NCI-H1092 (cell line): ENCODE measurements at regions not wholly inside any gene's neighbourhood (a gene's known extent, or its start where the extent isn't known, plus 50 kb on each side); places are given as distances from the start of the nearest gene placed in this dataset.
A peak's percentile ranks its signal among the peaks of the same experiment; 100 is the strongest.

Experiments
- DNase-seq: peaks from one replicate; lab custom pipeline; 2025; lab: John Stamatoyannopoulos, UW

DNA sequence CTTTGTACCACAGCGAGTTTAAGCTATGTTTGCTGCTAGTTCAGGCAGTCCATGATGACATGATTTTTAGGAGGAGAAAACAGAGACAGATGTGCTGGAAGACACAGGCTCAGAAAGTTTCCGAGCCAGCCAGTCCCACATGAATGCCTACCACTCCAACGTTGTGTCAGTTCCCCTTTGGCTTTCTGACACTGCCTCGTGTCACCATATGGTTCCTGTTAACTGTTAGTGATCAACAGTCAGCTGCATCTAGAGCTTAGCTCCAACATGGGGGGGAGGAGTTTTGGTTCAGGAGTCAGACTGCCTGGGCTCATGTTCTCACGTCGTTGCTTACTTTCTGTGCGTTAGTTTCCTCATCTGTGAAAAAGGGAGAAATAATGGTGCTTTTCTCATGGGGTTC lies 343.7 kb downstream of the MID1IP1 start:
- no peak for DNase-seq

DNA sequence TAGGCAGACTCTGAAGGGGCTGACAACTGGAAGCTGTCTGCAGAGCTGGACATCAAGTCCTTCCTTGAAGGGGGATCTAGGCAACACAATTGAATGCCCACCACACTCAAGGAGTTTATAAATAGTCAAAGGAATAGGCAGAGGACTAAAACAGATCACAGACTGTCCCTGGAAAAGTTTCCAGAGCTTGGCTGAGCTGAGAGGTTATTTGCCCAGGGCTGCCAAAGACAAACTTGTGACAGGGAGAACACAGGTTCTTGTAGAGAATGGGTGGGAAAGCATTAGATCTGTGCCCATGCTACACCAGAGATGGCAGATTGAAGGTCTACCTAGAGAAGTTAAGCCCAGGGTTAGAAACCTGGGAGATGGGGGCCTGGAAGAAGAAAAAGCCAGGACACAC lies 344.6 kb downstream of the MID1IP1 start:
- no peak for DNase-seq

DNA sequence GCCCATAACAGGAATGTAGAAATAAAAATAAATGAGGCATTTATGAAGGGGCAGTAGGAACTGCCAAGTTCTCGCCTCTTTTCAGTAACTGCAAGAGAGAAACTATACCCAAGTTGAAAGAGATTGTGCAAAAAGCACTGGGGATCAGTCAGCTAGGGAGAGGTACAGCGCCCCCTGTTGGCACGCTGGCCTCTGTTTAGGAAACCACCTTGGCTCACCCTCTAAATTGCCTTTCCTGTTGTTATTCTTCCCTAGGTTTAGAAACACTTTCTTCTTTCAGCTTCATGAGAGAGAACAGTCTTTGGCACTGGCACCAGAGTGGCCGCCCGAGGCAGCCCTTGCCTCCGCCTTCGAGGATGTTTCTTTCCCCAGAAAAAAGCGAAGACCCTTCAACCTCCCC lies 348.5 kb downstream of the MID1IP1 start:
- DNase-seq: peak; percentile 74

DNA sequence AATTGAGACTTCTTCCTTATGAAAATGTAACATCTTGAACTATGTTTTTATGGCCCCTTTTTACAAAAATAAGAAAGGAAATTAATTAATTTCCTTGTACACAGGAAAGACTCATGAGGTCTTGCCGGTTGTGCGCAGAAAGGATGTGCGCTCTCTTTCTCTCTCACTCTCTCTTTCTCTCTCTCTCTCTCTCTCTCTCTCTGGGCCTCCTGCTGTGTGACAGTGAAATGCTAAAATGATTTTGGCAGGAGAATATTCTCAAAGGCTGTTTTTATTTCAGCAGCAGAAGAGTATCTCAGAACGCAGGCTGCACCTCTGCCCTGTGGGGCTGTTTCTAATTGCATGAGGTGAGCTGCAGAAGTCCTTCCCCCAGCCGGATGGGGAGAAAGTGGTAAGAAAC lies 349.0 kb downstream of the MID1IP1 start:
- no peak for DNase-seq

DNA sequence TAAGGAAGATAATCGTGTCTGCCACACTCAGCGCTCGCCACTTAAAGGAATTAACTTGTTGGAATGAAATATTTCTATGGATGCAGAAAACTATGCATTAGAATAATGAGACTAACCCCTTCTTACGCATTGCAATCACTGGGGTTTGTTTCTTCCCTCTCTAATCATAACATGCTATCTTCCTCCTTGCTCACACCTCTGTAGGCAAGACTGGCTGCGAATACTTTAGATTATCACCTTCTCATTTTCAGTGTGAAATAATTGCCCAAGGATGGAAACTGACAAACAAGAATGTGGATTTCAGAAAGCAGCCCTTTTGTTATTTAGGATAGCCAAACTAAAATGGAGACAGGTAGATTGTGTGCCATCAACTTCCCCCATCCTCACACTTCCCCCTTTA lies 349.4 kb downstream of the MID1IP1 start:
- DNase-seq: no peak

DNA sequence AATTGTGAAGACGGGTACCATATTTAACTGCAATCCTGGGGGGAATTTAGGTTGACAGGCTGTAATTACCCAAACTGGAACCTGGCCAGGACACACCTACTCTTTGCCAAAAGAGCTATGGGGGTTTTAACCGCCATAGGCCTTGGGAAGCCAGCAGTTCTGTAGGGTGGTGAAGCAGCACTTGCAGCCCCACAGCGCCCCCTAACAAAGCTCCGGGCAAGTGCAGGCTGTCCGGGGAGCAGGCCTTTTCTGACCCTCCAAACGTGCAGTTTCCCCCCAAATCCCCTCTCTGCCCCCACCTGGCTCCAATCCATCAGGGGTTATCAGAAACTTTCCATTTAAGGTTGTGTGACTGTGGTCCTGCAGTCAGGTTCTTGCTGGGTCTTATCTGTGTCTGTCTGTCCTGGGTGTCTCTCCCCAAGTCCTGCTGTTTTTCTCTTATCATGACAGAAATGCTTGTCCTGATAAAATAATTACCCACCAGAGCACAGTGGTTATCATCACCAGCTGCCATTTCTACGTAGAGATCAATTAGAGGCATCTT lies 350.9 kb downstream of the MID1IP1 start:
- DNase-seq: peak; percentile 68

DNA sequence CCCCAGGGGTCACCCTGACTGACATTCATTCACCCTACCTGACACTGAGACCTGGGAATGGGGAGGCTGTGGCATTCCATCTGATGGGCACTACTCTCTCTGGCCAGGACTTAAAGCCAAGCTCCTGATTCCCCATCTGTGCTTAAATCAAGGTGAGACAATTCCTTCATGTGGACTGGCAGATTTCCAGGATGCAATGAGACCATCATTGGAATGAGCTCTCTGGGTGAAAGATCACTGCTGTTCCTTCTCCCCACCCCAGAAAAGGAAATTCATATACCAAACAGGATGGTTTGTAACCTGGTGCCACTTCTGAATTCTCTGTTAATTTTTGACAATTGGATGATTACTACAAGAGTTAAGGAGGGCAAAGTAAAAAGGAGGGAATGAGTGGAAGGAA lies 354.8 kb downstream of the MID1IP1 start:
- no peak for DNase-seq

DNA sequence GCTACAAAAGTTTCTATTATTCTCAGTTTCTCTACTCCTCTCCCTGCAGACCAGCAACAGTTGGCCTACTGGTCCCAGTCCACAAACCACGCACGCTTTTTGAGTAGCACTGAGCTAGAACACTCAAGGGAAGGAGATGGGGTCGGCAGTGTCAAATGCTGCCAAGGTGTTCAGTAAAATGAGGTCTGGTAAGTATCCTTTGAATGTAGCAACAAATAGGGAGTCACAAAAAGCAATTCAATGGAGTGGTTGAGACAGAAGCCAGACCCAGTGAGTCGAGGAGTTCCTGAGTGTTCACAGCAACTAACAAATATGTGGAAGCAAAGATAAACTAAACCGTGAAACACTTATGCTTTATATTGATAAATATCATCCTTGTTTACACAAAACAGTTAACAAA lies 355.7 kb downstream of the MID1IP1 start:
- DNase-seq: no peak

DNA sequence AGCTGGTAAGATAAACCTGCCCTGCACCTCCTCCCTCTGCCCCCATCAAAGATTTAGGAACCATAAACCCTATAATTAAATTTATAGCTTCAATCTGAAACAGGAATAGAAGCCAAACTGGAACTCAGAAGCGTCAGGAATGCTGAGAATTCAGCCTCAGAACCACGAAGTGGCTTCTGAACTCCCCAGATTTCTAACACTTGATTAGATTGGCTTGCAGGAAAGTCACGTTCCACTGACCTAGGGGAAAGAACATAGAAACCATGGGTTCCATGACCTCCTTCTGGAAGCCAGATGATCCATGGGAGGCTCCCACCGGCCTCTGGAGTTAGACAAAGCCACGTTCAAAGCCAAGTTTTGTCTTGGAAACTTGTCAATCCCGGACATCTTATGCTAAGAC lies 356.5 kb downstream of the MID1IP1 start:
- DNase-seq: no peak

DNA sequence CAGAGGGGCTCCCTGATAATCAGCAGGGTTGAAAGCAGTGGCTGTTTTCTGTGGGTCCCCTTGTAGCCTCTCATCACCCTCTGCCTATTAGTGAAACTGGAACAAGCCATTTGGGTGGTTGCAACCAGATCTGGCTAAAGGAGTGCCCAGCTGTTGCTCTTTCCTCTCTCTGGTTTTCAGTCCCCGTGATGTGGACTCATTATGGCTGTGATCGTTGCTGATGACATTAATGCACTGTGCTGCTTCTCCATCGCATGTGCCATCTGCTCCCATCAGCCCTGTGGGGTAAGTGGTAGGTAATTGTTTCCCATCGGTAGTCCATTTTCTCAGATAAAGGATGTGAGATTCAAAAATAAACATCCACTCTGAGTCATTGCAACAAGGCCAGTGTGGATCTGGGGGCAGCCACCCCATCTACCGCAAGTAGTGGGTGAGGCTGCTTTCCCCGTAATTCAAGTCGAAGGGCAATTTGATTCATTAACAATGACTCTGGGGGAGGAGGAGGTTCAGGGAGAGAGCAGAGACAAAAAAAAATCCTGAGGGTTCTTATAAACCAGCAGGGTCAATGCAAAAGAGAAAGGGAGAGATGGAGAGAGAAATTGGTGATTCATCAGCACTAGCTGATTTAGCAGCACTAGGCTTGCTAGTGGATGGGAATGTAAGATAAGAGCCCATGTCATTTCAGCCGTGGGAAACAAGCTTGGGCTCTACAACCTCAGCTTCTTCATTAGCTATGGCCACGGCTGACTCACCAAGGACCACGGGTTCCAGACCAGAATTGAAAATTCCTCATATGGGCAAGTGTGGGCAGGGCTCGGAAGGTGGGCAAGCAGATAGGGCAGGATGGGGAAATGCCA lies 357.8 kb downstream of the MID1IP1 start:
- DNase-seq: peak; percentile 79

DNA sequence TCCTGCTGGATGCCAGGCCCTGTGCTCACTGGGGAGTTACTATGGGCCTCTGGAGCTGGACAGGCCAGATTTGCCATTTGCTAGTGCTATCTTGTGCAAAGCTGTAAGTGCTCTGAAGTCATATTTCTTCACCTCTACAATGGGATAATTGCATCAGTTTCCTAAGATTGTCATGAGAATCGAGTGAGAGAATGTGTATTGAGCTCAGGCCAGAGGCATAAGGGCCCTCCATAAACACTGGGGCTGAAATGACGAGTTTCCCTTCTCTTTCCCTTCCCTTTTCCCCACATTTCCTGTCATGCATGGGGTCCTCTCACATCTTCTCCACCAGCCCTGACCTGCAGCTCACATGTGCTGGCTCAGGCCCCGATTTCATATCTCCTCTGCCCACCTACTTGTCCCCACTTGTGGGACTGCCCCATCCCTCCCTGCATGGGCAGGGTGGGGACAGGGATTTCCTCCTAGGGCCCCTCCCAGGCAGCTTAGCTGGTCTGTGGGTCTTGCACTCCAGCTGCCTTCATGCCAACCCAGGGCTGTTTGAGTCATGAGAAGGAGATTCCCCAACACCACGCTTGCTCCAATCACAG lies 358.8 kb downstream of the MID1IP1 start:
- DNase-seq: no peak

DNA sequence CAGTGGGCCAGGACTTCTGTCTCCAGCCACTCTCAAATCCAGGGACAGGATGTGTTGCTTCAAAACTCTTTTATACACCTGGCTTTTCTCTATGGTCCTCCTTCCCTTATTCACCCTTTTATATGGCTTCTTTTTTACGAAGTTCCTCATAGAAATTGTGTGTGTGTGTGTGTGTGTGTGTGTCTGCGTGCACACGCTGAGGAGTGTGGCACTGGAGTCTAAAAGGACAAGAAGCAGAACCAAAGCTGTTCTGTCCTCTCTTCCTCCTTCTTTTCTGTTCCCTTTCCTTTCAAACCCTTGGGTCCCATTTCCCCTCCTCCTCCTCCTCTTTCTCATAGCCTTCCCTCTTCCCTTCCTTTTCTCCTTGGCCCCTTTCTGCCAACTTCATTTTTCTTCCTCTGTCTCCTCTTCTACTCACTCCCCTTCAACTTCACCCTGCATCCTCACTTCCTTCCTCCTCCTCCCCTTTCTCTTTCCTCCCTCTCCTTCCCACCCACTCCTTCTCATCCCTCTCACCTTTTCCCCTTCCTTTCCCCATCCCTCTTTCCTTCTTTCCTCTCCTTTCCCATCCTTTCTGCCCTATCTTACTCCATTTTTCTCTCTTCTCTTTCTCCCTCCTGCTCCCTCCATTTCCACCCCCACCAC lies 360.5 kb downstream of the MID1IP1 start:
- no peak for DNase-seq

DNA sequence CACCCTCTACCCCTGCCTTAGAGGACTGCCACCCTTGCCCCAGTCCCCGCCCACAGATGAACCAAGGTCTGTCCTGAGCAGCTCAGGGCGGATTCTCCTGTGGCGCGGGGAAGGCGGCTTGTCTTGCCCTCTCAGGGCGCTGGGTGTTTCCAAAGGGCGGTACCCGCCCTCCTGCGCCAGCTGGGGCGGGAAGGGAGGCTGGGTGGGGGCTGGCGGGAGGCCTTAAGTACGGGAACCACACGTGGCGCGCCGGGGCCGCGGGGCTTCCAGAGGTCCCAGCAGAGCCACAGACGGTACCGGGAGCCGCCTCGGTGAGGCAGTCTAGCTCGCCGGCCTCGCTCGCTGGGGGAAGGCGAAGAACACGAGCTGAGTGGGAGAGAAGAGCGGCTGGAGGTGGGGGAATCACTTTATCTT lies 361.1 kb downstream of the MID1IP1 start:
- no peak for DNase-seq

DNA sequence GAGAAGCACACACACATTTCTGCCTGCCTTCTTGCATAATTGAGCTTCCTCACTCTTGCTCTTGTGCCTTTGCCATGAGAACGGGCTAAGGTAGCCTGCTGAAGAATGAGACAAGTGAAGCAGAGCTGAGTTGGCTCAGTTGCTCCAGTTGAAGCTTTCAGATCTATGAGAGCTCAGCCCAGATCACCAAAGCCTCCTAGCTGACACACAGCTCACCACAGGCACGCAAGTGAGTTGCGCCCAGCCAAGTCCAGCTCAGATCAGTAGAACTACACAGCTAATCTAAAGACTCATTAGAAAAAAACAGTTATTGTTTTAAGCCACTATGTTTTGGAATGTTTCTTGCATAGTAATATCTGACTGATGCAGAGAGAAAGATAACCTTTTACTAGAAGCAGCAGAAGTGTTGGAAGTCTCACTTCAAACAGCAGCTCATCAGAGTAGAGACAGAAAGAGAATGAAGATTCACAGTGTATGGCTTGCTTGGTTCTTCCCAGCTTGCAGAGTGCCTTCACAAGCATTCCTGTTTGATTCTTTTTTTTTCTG lies 362.4 kb downstream of the MID1IP1 start:
- no peak for DNase-seq

DNA sequence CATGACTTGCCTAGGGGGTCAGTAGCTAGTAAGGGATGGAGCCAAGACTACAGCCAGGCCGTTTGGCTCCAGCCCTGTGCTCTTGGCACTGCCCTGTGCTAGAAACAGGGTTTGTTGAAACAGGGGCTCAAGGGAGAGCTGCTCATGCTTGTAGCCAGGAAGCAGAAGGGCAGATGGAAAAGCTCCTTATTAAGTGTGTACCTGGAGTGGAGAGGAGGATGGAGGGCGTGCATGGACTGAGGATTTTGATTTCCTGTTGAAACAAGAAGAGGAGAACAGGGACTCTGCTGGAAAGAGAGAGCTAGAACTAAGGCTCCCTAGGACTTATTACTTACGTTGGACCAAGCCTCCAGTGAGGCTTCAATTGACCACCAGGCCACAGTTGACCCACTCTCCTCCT lies 363.0 kb downstream of the MID1IP1 start:
- no peak for DNase-seq

DNA sequence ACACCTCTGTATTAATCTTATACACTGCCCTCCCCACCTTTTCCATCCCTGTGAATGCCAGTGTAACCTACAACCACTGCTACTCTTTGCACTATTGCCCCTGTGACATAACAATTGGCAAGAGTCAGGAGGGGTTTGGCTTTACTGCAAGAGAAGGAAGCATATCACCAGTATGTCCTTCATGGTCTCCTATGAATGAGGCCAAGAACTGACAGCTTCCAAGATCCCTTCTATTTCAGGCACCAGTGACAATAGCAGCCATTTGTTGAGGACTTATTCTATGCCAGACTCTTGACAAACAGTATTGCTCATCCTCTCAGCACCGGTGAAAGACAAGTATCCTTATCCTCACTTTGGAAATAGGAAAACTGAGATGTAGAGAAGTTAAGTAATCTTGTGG lies 363.9 kb downstream of the MID1IP1 start:
- DNase-seq: no peak

DNA sequence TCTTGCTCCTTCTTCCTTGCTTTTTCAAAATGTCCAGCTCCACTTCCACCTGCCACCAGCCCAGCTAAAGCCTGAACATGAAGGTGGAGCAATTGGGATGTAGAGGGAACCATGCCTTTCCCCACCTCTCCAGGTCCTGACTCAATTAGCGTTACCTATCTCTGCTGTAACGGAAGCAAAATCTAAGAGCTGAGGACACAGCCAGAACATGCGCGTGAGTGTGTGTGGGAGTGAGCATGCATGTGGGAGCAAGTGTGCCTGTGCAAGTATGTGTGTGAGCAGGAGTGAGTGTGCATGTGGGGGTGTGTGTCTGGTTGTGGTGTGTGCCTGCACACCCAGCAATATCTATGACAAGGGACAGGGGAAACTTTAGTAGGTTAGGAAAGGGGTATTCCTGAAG lies 364.5 kb downstream of the MID1IP1 start:
- DNase-seq: no peak

DNA sequence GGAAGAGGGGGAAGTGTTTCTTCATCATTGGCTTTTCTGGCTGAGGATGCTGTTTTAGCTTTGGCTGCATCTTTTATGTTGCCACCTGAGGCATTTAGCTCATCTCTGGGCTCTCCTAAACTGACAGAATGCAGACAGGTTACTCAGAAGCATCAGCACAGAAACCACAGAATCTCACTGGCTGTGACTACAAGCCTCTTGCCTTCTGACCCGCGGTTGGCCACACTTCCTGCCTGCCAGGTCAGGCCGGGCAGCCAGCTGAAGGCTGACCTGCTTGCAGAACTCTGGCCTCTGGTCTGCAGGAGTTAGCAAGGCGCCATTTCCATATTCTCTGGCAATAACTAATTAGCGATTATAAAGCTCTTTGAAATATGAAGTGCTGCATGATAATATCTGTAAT lies 366.5 kb downstream of the MID1IP1 start:
- DNase-seq: no peak

DNA sequence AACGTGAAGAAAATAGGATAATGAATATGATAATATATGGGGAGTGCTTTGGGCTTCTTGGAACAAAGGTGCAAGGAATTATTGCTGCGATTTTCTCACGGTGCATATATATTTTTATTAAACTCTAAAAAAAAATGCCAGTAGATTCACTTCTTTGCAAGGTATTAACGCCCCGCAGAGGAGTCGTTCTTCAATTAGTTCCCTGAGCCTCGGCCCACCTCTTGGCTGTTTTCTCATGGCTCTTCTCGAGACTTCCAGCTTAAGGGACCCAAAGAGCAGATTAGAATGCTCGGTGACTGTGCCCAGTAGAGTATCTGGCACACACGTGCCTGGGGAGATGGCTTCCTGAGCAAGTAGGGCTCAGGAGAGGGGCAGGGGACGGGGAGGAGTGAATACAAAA lies 367.4 kb downstream of the MID1IP1 start:
- DNase-seq: no peak

DNA sequence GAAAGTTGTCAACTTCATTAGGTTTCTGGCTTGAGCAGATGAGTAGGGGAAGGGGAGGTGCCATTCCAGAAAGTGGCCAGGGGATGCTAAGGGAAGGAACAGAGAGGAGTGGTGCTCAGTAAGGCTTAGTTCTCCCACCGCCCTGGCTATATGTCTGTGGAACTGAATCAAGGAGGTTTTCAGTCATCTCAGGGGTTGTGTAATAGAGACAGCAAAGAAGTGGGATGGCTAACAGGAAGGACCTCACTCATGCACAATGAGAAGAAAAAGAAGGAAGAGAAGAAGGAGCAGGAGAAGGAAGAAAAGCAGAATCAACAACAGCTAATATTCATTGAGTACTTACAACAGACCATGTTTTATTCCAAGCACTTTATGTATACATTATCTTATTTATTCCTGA lies 368.7 kb downstream of the MID1IP1 start:
- DNase-seq: no peak

DNA sequence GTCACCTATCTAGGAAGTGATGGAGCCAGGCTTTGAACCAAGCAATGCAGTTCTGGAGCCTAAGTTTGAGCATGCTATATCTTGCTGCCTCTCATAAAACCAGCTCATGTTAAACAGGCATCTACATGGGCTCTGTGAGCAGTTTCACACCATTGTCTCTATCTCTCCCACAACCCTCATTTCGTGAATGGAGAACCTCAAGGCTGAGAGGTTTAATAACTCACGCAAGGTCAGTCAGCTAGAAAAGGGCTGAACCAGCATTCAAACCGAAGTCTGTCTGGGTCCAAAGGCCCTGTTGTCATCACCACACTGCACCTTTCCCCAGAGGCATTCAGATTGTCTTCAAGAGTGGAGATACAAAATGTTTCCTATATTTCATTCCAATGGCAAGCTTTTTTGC lies 369.2 kb downstream of the MID1IP1 start:
- DNase-seq: no peak

DNA sequence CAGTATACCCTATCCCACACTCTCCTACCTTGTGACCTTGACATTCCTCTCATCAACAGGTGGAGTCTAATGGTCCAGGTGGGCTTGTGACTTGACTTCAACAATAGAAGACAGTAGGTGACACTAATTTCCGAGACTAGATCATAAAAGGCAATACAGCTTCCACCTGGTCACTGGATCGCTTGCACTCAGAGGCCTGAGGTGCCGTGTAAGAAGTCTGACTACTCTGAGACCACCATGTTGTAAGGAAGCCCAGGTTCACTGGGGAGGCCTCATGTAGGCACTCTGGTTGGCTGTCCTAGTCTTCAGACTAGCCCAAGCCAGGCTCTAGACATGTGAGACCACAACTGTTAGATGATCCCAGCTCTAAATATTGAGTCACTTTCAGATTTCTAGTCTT lies 370.4 kb downstream of the MID1IP1 start:
- no peak for DNase-seq

DNA sequence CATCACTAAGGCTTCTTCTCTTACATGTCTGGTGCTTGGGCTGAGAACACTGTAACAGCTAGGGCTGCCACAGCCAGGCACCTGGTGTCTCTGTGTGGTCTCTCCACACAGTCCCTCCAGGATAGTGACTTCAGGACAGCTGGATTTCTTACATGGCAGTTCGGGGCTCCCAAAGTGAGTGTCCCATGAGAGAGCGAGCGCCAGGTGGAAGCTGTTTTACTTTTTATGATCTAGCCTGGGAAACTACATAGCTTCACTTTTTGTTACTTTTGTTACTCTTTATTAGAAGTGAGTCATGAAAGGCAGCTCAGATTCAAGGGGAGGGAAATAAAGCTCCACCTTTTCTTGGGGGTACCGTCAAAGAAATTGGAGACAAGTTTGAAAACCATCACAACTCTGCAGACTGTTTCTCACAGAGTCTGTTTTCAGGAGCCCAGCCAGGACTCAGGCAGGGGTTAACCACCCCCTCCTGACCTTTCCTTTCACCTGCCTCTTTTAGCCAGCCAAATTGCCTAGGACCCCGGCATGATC lies 373.0 kb downstream of the MID1IP1 start:
- DNase-seq: no peak
